Activated naive CD4-positive, alpha-beta T cell treated with anti-CD3 and anti-CD28 coated beads, Interleukin-2, amount 10 ng/mL, durations not matched to agents 7 days and 5 days (primary cell): ENCODE measurements at regions not wholly inside any gene's neighbourhood (a gene's known extent, or its start where the extent isn't known, plus 50 kb on each side); places are given as distances from the start of the nearest gene placed in this dataset.

ENCODE experiments used
- CTCF ChIA-PET: fragments of 350-600 bp; sonication (Branson Sonifier 250); formaldehyde crosslinking; loops from one replicate; lab custom pipeline; 2021; ENCODE audit warnings: antibody characterized with exemption; lab: Charles Lee
- DNase-seq: peaks from one replicate; pipeline ENCODE4 v3.0.0-alpha.2; 2020
- H3K27ac Mint-ChIP-seq: one replicate; pipeline ENCODE4 v1.8.0; 2021; ENCODE audit warnings: mild to moderate bottlenecking, moderate library complexity, mixed read lengths
- H3K27me3 Mint-ChIP-seq: one replicate; pipeline ENCODE4 v1.8.0; 2021; ENCODE audit warnings: mild to moderate bottlenecking, mixed read lengths
- H3K36me3 Mint-ChIP-seq: one replicate; pipeline ENCODE4 v1.8.0; 2021; ENCODE audit warnings: mixed read lengths
- H3K4me1 Mint-ChIP-seq: one replicate; pipeline ENCODE4 v1.8.0; 2021; ENCODE audit warnings: mixed read lengths
- H3K4me3 Mint-ChIP-seq: one replicate; pipeline ENCODE4 v1.8.0; 2021; ENCODE audit warnings: mild to moderate bottlenecking, moderate library complexity, mixed read lengths
- H3K9me3 Mint-ChIP-seq: one replicate; pipeline ENCODE4 v1.8.0; 2021; ENCODE audit warnings: mixed read lengths

DNA sequence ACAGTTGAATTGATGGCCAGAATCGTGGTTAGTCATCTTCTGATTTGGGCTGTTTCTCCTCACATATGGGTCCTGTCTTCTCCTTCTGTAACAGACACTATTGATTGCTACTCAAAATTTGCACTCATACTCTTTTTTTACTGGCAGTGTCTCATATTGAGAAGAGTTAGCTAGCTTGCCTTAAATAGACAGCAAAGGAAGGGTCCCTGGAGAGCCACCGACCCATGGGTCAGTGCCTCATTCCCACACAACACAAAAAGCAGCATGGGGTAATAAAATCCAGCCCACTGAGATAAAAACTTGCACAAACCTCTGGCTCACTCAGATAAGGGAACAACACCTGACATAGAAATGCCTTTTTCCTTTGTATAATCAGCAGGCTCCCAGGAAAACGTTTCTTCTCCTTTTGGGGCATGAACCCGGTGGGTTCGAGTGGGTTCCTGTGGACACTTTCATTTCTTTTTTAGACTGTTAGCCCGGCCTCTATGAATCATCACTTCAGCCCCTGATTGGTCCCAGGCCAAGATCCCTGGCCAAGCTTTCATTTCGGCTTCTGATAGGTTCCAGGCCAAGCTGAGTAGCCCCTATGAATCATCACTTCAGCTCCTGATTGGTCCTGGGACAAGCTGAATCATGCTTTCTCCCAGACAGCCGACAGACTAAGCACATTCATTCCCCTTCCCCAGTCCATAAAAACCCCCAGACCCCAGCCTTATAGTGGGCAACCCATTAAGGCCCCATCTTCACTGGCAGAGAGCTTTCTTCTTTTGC, 408.1 kb downstream of the DCAF12L2 start:
- H3K27ac Mint-ChIP-seq, result no peak overlapping the region
- CTCF ChIA-PET, result no interaction called here
- H3K9me3 Mint-ChIP-seq, result peaks cover 8% of the 10 kb centered on the region
- no peak for DNase-seq
- no peaks in the 10 kb centered on the region for H3K27me3 Mint-ChIP-seq
- no peak overlapping the region for H3K4me3 Mint-ChIP-seq
- H3K4me1 Mint-ChIP-seq, result no peaks in the 10 kb centered on the region
- no peaks in the 10 kb centered on the region for H3K36me3 Mint-ChIP-seq

DNA sequence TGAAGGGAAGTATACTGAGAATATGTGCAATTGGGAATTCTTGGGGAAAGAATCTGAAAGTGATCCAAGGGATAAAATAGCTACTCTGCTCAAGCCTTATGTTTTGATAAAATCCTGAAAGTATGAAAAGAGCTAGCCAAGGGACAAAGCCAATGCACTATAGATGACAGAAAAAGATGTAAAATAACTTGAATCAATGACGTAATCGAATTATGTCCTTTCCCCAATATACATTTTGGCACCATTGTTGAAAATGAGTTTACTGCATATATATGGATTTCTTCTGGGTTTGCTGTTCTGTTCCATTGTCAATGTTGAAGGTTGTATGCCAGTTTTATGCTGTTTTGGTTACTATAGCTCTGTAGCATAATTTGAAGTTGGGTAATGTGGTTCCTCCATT, 407.3 kb downstream of the DCAF12L2 start:
- no peak overlapping the region for H3K4me3 Mint-ChIP-seq
- no peaks in the 10 kb centered on the region for H3K36me3 Mint-ChIP-seq
- CTCF ChIA-PET, result interaction anchor here (0.6 kb wide), 1 partner anchor 73 kb away, joined by 3 read pairs; no protein-coding TSS in a partner anchor
- peaks cover 8% of the 10 kb centered on the region for H3K9me3 Mint-ChIP-seq
- H3K27ac Mint-ChIP-seq, result no peak overlapping the region
- DNase-seq, result no peak
- no peaks in the 10 kb centered on the region for H3K27me3 Mint-ChIP-seq
- no peaks in the 10 kb centered on the region for H3K4me1 Mint-ChIP-seq

DNA sequence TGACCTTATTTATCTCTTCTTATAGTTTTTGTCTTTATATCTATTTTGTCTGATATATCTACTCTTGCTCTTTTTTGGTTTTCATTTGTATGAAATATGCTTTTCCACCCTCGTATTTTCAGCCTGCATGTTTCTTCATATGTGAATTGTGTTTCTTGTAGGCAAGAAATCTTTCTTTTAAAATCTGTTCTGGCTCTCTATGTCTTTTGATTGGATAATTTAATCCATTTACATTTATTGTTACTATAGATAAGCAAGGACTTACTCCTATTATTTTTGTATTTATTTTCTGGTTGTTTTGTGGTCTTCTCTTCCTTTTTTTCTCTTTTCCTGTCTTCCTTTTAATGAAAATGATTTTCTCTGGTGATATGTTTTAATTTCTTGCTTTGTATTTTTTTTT, 403.1 kb downstream of the DCAF12L2 start:
- no peaks in the 10 kb centered on the region for H3K27me3 Mint-ChIP-seq
- DNase-seq, result no peak
- no peak overlapping the region for H3K27ac Mint-ChIP-seq
- no peaks in the 10 kb centered on the region for H3K4me1 Mint-ChIP-seq
- H3K36me3 Mint-ChIP-seq, result no peaks in the 10 kb centered on the region
- CTCF ChIA-PET, result no interaction called here
- H3K9me3 Mint-ChIP-seq, result peaks cover 6% of the 10 kb centered on the region
- no peak overlapping the region for H3K4me3 Mint-ChIP-seq

DNA sequence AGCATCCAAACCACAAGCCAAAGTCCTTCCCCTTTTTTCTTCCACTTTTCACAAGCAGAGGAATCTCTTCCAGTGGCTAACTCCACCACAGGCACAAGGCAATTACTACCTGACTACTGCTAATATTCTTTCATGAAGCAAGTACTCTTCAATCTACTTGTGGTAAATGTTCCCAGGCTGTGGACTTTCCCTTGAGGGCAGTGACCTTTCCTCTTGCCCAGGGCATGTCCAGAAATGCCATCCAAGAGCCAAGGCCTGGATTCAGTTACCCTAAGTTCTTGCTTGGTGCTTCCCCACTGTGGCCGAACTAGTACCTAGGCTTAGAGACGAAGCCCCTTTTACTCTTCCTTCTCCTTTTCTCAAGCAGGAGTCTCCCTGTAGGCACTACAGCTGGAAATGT, 400.7 kb downstream of the DCAF12L2 start:
- H3K9me3 Mint-ChIP-seq, result peaks cover 4% of the 10 kb centered on the region
- no peaks in the 10 kb centered on the region for H3K27me3 Mint-ChIP-seq
- H3K4me1 Mint-ChIP-seq, result no peaks in the 10 kb centered on the region
- H3K27ac Mint-ChIP-seq, result no peak overlapping the region
- no peak for DNase-seq
- H3K4me3 Mint-ChIP-seq, result no peak overlapping the region
- CTCF ChIA-PET, result no interaction called here
- no peaks in the 10 kb centered on the region for H3K36me3 Mint-ChIP-seq

DNA sequence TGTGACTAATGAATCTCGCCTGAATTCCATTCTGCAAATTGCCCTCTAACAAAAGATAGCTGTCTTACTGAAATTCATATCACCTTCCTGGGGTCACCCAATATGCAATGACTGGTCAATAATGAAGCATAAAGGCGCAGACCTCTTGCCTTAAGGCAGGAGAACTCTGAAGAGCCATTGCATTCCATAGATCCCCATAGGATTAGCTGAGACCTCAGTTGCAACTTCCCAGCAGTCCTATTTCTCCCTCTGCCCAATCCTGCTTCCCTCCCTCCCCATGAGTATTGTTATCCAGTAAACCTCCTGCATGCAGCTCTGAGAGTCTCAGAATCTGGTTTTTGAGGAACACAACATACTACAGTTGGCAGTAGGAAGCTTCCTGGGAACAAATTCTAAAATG, 396.5 kb downstream of the DCAF12L2 start:
- H3K9me3 Mint-ChIP-seq, result no peaks in the 10 kb centered on the region
- H3K4me1 Mint-ChIP-seq, result no peaks in the 10 kb centered on the region
- CTCF ChIA-PET, result no interaction called here
- no peaks in the 10 kb centered on the region for H3K27me3 Mint-ChIP-seq
- no peaks in the 10 kb centered on the region for H3K36me3 Mint-ChIP-seq
- no peak overlapping the region for H3K27ac Mint-ChIP-seq
- H3K4me3 Mint-ChIP-seq, result no peak overlapping the region
- no peak for DNase-seq

DNA sequence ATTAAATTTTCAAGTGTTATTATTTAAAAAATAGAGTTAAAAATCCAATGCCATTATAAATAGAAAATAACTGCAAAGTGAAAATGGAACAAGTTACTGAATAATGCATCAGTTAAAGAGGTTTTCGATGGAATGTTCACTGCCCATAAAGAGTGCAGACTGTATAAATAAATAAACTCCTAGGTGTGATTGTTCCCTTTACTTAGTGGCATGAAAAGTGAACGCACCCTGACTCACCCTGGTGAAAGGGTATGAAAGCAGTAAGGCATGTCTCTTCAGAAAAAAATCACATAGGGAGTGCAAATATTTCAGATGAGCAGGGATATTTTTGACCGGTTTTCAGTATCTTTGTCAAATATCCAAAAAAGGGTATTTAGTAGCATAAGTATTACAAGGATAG, 387.8 kb downstream of the DCAF12L2 start:
- H3K4me3 Mint-ChIP-seq, result no peak overlapping the region
- H3K4me1 Mint-ChIP-seq, result no peaks in the 10 kb centered on the region
- no peak overlapping the region for H3K27ac Mint-ChIP-seq
- H3K9me3 Mint-ChIP-seq, result no peaks in the 10 kb centered on the region
- H3K36me3 Mint-ChIP-seq, result no peaks in the 10 kb centered on the region
- no peaks in the 10 kb centered on the region for H3K27me3 Mint-ChIP-seq
- CTCF ChIA-PET, result no interaction called here
- DNase-seq, result no peak

DNA sequence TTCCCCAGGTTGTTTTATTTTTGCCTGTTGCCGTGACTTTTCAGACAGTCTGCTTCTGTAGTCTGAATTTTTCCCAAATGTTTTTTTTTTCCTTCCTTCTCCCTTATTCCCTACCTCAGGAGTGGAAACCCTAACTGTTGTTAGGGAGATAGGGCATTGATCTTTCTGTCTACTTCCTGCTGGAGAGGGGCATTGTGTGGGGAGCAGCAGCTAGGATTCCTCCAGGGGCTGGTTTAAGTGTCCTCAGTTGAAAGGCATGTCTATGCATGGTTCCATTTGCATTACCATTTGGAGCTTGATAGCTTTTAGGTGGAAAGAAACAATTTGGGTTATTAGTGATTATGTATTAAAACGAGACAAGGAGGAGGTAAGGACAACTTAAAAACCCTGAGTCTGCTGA, 383.9 kb downstream of the DCAF12L2 start:
- no peak for DNase-seq
- Mint-ChIP-seq H3K27me3 (no peaks in the 10 kb centered on the region), H3K36me3 (no peaks in the 10 kb centered on the region), H3K9me3 (no peaks in the 10 kb centered on the region), H3K4me3 (no peak overlapping the region), H3K4me1 (no peaks in the 10 kb centered on the region), H3K27ac (no peak overlapping the region)
- CTCF ChIA-PET, result no interaction called here

DNA sequence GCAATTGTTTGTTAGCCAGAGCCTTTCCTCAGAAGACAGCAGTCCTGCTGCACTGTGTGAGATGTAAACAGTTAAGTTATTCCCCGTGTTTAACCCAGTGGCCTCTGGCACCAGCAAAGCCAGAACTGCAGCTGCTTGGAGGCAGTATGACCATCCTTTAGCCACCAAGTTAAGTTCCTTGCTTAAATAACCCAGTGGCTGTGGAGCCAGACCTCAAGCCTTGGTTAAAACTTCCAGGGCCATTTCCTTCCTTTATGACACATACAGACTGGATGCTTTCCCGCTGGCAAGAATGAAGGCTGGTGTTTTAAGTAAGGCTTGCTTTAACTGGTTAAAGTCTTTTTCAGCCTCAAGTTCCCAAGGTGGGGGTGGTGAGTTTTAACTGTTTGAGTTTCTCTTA, 379.8 kb downstream of the DCAF12L2 start:
- Mint-ChIP-seq H3K36me3 (no peaks in the 10 kb centered on the region), H3K9me3 (no peaks in the 10 kb centered on the region), H3K4me1 (no peaks in the 10 kb centered on the region), H3K4me3 (no peak overlapping the region), H3K27me3 (no peaks in the 10 kb centered on the region), H3K27ac (no peak overlapping the region)
- CTCF ChIA-PET, result no interaction called here
- DNase-seq, result no peak

DNA sequence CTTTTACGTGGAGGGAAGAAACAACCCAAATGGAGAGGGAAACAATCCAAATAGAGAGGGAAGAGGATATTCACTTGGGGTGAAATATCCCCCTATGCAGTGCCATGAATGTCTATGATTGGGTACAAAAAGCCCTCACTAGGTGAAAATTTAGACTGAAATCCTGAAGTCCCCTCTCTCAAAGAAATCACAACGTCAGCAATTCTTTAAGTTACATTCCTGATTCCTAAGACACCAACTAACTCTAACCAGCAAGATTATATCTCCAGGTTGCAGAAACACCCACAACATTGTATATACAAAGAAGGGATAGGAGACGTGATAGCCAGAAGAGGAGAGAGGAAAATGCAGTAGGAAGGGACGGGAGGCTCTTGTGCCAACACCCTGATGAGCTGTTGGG, 374.3 kb downstream of the DCAF12L2 start:
- CTCF ChIA-PET, result no interaction called here
- no peaks in the 10 kb centered on the region for H3K4me1 Mint-ChIP-seq

DNA sequence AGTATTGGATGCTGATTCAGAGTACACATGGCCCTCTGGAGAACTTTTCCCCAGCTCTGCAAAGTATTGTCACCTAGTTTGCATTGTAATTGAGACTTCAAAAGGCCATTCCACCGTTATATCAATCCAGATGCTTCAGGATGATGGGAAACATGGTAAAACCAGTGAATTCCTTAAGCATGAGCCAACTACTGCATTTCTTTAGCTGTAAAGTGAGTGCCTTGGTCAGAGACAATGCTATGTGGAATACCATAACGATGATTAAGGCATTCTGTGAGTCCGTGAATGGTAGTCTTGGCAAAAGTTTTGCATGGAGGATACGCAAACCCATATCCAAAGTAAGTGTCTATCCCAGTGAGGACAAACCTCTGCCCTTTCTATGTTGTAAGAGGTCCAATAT, 355.2 kb downstream of the DCAF12L2 start:
- no peaks in the 10 kb centered on the region for H3K36me3 Mint-ChIP-seq
- no peak for DNase-seq
- H3K4me3 Mint-ChIP-seq, result no peak overlapping the region
- H3K9me3 Mint-ChIP-seq, result no peaks in the 10 kb centered on the region
- CTCF ChIA-PET, result no interaction called here
- no peaks in the 10 kb centered on the region for H3K27me3 Mint-ChIP-seq
- no peak overlapping the region for H3K27ac Mint-ChIP-seq
- no peaks in the 10 kb centered on the region for H3K4me1 Mint-ChIP-seq

More for the DNA sequence above, 374.3 kb downstream of the DCAF12L2 start:
- Mint-ChIP-seq H3K4me3 (no peak overlapping the region), H3K27ac (no peak overlapping the region), H3K9me3 (no peaks in the 10 kb centered on the region), H3K27me3 (no peaks in the 10 kb centered on the region), H3K36me3 (no peaks in the 10 kb centered on the region)
- DNase-seq, result no peak

DNA sequence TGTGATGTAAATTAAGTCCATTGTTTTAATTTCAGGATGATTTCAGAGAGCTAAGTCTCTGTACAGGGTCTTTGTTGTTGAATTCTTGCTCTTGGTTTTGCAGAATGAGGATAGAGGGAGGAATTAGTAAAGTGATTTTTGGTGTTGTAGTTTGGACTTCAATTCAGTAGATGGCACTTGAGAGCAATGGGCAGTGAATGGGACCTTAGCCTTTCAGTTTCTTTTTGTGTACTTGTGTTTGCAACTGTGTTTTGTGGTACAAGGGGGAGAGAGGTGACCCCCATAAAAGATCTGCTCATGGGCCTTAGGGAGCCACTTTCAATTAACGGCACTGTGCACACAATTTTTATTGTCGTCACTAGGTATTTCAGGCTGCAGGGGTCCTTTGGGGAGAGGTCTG, 340.0 kb downstream of the DCAF12L2 start:
- CTCF ChIA-PET, result no interaction called here
- Mint-ChIP-seq H3K27me3 (no peaks in the 10 kb centered on the region), H3K4me1 (no peaks in the 10 kb centered on the region), H3K27ac (no peak overlapping the region), H3K9me3 (no peaks in the 10 kb centered on the region), H3K36me3 (no peaks in the 10 kb centered on the region), H3K4me3 (no peak overlapping the region)
- no peak for DNase-seq

DNA sequence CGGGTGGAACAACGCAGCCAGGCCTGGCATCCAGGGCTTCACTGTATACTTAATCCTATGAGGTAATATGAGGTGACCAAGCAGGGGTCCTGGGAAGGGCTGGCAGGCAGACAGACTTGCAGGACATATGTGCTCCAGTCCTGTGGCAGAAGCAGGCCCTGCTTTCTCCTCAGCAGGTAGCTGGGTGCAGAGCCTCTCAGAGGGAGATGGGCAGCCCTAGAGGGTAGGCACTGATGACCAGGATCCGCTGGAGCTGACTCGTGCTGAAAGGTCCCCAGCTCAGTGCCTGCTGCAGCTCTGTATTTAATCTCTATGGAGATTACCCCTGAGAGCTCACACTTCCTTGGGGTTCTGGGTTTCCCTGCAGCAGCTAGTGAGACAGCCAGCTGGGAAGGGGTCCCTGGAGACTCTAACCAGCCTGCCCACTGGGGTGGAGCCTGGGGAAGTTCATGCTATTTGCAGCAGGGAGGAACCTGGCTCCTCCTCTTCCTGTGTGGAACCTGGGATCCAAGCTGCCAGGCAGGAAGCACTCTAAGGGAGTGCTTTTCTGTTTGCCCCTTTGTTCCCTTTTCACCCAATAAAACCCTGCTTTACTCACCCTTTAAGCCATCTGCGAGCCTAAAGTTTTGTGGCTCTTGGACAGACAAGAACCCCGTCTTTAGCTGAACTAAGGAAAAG, 339.2 kb downstream of the DCAF12L2 start:
- no peak for DNase-seq
- H3K4me3 Mint-ChIP-seq, result no peak overlapping the region
- CTCF ChIA-PET, result no interaction called here
- H3K4me1 Mint-ChIP-seq, result no peaks in the 10 kb centered on the region
- H3K9me3 Mint-ChIP-seq, result no peaks in the 10 kb centered on the region
- no peaks in the 10 kb centered on the region for H3K36me3 Mint-ChIP-seq
- no peak overlapping the region for H3K27ac Mint-ChIP-seq
- no peaks in the 10 kb centered on the region for H3K27me3 Mint-ChIP-seq

DNA sequence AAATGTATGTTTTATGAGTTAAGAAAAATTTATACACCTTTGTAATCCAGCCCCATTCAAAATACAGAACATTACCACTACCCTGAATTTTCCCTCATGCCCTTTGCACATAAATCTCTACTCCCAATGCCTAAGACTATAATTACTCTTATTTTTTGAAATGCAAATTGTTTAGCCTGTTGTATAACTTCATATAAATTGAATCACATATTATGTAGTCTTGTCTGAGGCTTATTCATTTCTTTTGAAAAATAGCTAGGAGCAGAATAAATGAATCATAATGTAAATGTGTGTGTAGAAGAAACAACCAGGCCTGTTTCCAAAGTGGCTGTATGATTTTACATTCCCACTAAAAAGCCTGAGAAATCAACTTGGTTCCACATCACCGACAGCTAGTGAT, 319.8 kb downstream of the DCAF12L2 start:
- Mint-ChIP-seq H3K36me3 (no peaks in the 10 kb centered on the region), H3K27ac (no peak overlapping the region), H3K4me1 (no peaks in the 10 kb centered on the region), H3K27me3 (no peaks in the 10 kb centered on the region), H3K9me3 (no peaks in the 10 kb centered on the region), H3K4me3 (no peak overlapping the region)
- CTCF ChIA-PET, result no interaction called here
- DNase-seq, result no peak

DNA sequence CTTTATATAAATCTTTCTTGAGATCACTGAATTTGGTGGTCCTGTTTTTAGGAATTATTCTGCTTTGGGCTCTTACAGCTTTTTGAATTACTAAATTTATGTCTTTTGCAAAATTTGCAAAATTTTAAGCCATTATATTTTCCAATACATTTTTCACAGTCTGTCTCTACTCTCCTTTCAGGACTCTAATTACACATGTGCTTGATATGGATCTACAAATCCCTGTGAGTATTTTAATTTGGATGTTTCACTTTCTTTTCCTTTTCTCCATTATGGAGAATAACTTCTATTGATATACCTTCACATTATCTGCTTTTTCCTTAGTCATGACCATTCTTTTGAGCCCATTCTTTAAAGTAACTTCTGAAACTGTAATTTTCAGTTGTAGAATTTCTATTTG, 315.4 kb downstream of the DCAF12L2 start:
- Mint-ChIP-seq H3K36me3 (no peaks in the 10 kb centered on the region), H3K4me3 (no peak overlapping the region), H3K27ac (no peak overlapping the region), H3K4me1 (no peaks in the 10 kb centered on the region), H3K9me3 (no peaks in the 10 kb centered on the region), H3K27me3 (no peaks in the 10 kb centered on the region)
- CTCF ChIA-PET, result no interaction called here
- DNase-seq, result no peak

DNA sequence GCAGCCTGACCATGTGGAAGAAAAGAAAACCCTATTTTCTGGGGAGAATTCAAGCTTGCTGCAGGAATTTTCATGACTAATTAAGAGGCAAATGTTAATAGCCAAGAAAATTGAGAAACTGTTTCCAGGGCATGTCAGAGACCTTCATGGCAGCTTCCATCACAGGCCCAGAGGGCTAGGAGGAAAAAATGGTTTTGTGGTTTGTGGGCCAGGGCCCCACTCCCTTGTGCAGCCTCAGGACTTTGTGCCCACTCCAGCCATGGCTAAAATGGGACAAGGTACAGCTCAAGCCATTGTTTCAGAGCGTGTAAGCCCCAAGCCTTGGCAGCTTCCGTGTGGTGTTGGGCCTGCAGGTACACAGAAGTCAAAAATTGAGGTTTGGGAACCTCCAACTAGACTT, 282.9 kb downstream of the DCAF12L2 start:
- Mint-ChIP-seq H3K4me1 (no peaks in the 10 kb centered on the region), H3K36me3 (no peaks in the 10 kb centered on the region), H3K27ac (no peak overlapping the region), H3K9me3 (peaks cover 6% of the 10 kb centered on the region), H3K27me3 (no peaks in the 10 kb centered on the region), H3K4me3 (no peak overlapping the region)
- no peak for DNase-seq
- CTCF ChIA-PET, result no interaction called here
